GM19351 (cell line): ENCODE measurements at regions not wholly inside any gene's neighbourhood (a gene's known extent, or its start where the extent isn't known, plus 50 kb on each side); places are given as distances from the start of the nearest gene placed in this dataset.

Experiments
- ATAC-seq: cut with Tn5 transposase; IDR thresholded peaks from one replicate; pipeline ENCODE4 v1.9.1; 2021; ENCODE audit warnings: mild to moderate bottlenecking, moderate library complexity; ENCODE audit not compliant: unreplicated experiment

DNA sequence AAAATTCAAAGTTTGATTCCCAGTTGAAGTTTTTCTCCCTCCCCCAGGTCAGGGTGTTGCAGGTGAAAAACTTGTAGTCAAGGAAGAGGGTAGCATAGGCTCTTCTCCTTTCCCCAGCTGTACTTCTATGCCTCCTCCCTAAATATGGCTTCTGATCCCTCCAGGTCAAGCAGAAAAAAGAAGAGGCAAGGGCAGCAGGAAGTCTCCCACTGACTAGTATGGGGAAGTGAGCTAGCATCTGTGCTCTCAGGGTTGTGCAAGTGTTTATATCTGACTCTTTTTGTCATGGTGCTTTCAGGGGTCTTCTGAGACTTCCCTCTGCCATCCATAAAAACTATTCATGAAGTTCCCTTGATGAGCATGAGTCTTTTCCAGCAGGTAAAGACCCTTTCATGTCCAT, 76.0 kb downstream of the ATPSCKMT start:
- no peak for ATAC-seq

DNA sequence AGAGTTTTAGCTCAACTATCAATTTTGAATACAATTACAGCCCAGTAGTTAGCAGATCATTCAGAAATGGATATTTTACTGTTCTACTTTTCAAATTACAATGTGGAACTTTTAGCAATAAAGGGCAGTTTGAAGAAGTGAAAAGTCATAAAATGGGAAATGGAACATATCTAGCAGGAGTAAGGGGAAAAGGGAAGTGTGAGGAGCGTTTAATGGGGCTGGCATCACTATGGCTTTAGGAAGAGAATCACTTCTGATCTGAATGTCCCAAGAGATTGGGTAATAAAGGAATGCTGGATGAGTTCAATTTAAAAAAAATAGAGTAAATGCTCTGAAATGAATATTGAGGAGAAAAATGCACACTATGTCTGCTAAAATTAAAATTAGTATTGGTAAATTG, 77.4 kb downstream of the ATPSCKMT start:
- ATAC-seq, result no peak

DNA sequence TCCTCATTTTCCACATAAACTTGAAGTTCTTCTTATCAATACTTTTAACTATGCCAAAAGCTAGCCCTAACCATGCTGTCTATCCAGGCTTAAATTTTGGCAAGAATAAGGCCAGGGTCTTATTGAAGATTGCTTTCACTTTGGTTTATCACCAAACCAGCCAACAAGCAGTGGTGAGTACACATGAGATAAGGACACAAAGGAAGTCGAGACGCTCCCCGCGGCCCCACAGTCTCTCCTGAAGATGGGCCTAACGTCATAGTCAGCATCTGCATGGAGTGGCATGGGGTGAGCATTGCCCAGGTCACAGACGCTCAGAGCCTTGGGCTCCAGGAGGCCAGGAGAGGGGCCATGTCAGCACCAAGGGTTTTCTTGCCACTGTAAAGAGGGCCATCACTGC, 80.3 kb downstream of the ATPSCKMT start:
- no peak for ATAC-seq

DNA sequence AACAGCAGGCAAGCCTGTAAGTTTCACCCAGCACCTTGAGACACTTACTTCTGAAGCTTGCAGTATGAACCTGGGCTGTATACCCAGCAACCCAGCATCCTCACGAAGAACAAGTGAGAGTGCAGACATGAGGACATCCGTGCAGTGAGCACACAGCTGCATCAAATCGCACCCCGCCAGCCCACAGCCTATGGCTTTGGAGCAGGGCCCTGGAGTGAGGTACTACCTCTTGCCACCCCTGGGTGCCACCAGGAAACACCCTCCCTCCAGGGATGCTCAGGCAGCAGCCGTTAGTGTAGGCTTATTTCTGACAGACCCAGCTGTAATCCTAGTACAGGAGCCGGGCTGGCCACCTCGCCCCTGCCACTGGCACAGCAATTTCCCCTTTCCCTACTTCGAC, 81.4 kb downstream of the ATPSCKMT start:
- no peak for ATAC-seq

DNA sequence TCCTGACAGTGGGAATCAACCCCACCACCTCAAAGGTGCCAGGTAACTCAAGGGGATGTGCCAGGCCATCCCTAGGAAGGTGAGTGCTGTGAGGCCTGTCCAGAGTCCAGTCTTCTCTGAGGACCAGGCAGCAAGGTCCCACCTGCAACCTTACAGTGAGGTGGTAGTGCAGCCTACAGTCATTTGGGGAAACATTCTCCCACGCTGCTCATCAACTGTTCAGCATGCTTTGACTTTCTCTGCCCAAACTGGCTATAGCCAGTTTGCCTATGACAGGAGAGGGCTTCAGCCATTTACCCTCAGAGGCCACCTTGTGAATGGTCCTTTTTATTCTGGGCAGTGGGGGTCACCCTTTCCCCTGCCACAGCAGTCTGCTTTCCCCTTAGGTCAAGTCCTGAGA, 81.9 kb downstream of the ATPSCKMT start:
- ATAC-seq, result no peak

DNA sequence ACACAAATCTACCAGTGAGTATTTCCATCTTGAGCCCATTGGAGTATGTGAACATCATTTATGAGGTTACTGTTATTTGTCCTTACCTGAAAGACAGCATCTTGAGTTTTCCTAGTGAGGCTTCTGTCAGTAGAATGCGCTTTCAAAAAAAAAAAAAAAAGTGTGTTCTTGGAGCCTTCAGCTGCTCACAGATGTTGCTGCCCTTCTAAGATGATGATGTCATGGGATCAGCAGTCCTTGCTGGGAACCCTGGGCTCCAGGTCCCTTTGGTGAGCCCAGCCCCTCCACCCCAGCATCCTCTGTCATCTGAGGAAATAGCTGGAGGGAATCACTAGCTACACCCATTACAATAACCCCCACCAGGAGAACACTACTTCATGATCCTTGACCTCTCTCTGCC, 83.3 kb downstream of the ATPSCKMT start:
- ATAC-seq, result no peak

DNA sequence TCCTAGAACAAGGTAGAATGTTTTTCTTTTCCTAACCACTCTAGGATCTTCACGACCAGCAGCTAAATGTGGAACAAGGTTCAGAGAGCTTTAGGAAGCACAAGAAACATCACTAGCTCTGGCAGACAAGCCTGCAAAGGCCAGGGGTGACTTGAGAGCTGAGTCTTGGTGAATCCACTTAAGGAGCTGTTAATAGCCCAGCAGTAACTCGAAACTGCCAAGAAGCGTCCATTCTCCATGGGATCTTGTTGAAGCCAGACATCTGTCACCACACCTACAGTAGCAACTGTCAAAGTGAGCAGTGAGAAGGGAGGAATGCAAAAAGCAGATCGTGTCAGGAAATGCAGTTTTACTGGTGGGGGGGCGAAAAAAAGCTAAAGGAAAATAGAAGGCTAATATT, 87.2 kb downstream of the ATPSCKMT start:
- ATAC-seq, result no peak

DNA sequence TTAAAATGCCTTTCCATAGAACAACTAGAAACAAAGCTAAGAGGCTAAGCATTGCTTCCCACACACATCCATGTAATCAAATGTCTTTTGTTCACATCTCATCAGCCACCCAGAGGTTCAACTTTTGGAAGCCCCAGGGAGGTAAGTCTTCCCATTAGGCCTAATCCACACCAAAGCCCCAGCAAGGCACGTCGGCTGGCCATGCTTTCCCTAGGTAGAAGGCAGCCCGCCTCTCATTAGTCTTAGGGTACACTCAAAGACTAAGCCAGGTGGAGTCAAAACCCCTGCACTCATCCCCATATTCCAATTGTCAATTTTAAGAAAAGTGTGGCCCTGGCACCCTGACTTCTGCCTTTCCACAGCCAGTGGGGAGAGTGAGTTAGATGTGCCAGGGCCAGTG, 87.9 kb downstream of the ATPSCKMT start:
- ATAC-seq, result no peak

DNA sequence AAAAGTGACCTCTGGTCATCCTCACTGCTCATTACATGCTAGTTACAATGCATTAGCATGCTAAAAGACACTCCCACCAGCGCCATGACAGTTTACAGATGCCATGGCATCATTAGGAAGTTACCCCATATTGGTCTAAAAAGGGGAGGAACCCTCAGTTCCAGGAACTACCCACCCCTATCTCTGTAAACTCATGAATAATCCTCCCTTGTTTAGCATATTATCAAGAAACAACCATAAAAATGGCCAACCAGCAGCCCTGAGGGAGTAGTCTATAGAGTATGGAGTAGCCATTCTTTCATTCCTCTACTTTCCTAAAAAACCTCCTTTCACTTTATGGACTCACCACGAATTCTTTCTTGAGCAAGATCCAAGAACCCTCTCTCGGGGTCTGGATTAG, 89.4 kb downstream of the ATPSCKMT start:
- no peak for ATAC-seq

DNA sequence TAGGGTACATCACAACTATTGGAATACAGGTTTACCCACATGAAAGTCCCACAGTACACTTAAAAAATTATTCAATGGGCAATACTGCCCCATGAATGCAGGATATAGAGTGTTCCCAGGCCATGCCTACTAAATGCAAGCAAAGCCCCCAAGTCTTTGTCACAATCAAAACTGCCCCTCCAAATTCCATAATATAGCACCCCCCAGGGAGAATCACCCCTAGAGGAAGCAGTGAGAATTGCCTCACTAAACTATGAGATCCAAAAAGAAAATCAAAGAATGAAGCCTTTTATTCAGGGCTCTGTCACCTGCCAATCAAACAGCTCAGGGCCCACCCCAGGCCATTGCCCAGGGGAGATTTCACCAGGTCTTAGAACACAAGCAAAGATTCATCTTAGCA, 90.8 kb downstream of the ATPSCKMT start:
- no peak for ATAC-seq

DNA sequence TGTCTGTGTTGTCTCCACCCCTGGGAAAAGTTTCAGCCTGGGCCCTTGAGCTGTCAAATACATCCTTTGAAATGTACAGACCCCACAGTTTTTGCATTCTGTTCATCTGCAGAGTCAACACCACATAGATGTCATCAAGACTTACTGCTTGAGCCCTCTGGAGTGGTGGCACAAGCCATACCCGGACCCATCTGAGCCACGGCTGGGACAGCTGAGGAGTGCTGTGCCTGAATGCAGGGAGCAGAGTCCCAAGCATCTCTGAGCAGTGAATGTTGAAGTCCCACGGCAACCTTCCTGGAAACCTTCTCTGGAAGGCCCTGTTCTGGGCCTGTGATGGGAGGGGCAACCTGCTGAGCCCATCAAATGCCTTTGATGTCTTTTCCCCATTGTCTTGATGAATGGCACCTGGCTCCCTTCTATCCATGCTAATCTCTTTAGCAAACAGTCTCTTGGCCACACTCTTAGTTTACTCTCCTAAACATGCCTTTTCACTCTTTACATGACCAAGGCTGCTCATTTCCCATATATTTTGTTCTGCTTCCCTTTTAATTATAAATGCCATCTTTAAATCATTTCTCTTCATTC, 92.5 kb downstream of the ATPSCKMT start:
- ATAC-seq, result no peak

DNA sequence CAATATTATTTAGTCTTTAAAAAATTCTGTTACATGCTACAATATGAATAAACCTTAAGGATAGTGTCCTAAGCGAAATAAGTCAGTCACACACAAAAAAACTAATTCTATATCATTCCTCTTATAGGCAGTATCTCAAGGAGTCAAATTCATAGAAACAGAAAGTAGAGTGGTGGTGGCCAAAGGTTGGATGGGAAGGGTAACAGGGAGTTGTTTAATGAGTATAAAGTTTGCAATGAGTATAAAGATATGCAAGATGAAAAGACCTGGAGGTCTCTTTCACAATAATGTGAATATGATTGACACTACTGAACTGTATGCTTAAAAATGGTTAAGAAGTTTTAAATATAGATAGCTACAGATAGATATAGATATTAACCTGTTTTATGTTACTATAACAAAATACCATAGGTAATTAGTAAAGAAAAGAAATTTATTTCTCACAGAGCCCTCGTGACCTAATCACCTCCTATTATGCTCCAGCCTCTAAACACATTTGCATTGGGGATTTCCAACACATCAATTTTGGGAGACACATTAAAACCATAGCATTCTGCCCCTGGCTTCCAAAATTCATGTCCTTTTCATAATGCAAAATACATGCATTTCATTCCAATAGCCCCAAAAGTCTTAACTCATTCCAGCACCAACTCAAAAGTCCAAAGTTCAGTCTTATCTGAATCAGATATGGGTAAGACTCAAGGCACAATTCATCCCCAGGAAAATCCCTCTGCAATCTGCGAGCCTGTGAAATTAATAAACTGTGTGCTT, 93.6 kb downstream of the ATPSCKMT start:
- ATAC-seq, result no peak

DNA sequence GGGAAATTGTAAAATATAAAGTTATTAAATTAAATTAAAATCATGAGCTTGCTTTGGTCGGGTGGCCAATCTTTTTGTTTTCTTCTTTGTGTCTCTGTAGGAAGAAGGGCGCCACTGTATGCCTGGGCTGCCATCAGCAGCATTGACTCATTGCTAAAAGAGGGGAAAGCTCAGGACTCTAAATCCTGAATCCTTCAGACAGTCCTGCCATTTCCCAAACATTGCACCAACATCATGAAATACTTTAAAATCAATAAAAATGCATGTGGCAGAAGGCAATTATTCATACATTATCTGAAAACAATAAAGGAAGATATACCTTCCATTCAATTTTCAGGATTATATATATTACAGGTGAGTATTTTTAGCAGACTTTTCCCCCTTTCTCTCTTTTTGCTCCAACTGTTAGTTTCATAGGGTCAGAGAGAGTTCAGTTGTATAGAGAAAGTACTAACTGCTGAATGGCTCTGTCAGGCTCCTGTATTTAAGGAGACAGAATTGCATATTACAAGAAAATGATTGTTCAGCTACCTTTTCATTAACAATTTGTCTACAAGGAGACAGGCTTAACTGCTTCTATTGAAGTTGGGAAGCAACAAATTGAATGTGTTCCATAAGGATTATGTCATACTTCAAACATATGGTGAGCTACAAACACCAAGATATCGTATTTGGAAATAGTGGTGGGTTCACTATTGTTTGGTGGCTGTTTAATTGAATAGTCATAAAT, 95.7 kb downstream of the ATPSCKMT start:
- ATAC-seq, result no peak

DNA sequence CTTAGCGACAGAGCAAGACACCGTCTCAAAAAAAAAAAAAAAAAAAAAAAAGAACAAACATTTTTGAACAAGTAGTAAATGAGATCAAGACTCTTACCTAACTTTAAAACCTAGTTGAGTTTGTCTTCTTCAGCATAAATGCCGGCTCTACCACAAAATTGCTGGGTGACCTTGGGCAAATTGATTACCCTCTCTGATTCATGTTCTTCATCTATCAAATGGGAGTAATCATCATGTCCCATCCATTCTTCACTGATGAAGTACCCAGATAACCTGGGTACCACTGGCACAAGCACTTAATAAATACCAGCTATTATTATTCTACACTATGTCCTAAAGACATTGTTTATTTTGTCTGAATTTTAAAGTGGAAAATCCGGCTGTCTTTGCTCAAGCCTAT, 96.3 kb downstream of the ATPSCKMT start:
- no peak for ATAC-seq

DNA sequence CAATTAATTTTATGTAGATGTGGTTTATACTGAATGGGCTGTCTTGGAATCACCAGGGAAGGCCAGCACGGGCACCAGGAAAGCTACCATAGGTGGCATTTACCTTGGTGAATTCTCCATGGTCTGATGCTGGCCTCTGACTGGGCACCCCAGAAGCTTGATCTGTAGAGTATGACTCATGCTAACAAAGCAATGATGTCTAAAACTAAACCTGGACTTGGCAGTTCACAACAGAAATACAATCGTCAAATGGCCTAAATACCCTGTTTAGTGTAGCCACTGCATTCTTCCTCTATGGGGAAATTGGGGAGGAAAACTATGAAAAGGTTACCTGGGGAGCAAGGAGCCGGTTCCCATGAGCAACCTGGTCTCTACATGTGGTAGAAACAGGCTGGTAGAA, 98.0 kb downstream of the ATPSCKMT start:
- ATAC-seq, result no peak

DNA sequence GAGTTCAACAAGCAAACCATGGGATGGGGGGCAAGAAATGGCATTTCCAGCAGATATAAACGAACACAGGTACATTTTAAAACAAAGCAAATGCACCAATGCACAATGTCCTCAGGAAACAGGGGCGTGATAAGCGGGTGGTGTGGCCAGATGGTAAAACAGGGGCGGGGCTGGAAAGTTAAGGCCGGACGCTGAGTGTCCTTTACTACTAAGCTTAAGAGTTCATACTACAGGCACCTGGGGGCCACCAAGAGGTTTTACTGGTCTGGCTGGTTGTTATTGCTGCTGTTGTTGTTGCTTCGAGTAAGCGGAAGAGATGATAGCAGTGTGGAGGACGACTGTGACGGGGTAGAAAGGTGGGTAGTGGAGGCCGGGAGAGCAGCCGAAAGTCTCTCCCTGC, 99.8 kb downstream of the ATPSCKMT start:
- ATAC-seq, result no peak

DNA sequence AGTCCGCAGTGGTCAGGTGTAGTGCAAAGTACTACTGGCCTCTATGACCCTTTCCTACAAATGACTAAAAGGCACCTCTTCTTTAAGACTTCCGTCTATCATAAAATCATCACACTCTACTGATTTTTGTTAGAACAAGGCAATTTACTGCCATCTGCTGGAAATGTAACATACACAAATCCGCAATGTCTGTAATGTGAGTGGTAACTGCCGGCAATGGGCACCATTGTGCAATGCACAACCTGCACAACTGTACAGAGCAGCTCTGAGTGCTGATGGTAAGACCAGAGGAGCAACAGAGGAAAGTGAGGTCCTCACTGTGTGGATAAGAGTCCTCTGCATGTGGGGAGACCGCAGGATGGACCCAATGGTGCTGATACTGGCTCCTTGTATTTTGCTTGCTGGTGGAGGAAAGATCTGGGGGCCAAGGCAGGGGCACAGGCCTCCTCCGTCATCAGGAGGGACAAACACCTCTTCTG, 103.7 kb downstream of the ATPSCKMT start:
- no peak for ATAC-seq

DNA sequence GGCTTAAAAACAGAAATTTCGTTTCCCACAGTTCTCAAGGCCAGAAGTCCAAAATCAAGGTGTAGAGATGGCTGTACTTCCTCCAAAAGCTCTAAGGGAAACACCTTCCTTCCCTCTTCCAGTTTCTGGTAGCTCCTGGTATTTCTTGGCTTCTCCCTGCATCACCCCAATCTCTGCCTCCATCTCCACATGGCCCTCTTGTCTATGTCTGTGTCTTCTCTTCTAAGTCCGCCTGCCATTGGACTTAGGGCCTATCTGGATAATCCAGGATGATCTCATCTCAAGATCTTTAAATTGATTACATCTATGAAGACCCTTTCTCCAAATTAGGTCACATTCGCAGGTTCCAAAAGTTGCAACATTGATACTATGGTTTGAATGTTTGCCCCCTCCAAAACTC, 105.6 kb downstream of the ATPSCKMT start:
- ATAC-seq, result no peak

DNA sequence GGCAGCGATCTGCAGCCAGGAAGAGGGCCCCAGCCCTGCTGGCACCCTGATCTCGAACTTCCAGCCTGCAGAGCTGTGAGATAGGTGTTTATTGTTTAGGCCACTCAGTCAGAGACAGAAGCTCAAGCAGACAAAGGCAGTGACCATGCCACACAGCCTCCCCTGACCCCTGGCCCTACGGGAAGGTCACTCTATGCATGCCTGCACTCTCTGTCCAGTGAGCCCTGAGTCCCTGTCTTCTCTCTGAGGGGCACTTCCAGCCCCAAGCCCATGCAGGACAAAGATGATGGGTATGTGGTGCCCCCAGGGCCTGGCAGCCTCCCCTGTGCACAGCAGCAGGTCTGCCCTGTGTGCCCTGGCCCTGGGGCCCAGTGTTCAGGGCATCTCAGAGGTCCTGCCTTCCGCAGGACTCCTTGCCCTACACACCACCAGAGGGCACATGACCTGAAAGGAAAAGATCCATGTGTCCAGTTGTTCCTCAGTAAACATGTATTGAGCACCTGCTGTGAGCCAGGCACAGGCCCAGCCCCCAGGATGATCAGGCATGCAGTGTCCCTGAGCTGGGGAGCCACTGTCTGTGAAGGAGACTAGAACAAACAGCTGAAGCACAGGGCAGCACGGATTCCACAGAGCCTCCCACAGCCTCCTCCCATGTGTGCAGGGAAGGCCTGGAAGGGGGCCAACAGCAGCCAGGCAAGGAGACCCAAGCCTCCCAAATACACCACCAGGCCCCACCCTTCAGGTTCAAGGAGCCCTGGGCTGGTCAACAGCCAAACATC, 109.3 kb downstream of the ATPSCKMT start:
- no peak for ATAC-seq

DNA sequence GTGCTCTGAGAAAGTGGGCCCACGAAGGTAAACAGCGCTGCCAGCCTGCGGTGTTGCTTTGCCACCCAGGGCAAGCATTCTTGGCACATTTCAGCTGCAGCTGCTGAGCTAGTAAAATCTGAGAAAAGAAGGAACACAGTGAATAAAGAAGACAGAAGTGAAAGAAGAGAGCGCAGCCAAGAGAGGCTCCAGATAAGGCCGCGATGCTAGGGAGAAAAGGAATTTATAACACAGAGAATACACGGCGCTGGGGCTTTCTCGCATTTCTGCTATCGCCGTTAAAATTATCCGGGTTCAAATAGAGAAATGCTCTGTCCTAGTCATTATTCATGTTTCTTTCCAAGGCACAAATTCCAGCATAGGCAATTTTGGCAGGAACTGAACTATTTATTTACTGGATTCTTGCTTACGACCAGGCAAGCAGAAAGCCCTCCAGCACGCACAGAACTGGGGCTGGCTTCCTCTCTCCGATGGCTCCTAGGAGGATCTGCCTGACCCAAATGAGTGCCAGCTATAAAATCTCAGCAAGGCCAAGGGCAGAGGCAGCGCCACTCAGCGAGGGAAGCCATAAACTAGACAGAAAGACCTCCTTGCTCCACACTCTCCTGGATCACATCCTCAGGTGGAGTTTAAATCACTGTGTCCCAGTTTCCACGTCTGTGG, 111.2 kb downstream of the ATPSCKMT start:
- no peak for ATAC-seq

DNA sequence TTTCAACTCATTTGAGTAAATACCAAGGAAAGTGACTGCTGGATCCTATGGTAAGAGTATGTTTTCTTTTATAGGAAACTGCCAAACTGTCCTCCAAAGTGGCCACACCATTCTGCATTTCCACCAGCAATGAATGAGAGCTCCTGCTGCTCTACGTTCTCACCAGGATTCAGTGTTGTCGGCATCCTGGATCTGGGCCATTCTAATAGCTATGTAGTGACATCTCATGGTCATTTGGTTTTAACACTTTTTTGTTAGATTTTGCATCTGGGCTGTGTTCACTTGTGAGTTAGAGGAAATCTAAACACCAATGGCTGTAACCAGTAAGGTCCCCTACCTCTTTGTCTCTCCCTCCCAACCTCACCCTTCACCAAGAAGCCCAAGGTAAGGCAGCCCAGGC, 115.9 kb downstream of the ATPSCKMT start:
- no peak for ATAC-seq
